Fibroblast of skin of right quadriceps (primary cell): ENCODE measurements at regions not wholly inside any gene's neighbourhood (a gene's known extent, or its start where the extent isn't known, plus 50 kb on each side); places are given as distances from the start of the nearest gene placed in this dataset.
"Not testable (repeated sequence)": the region's sequence is repeated elsewhere in the genome, so short reads cannot be mapped to it uniquely, and the experiment has no call there.

Source experiments
- DNase-seq: peaks from one replicate; pipeline ENCODE4 v3.0.0-alpha.2; 2013

- DNase-seq = peak; percentile 75
Measured at GRCh38 chr1:143905214-143906179, 66.3 kb downstream of the FAM72C start.

- not testable (repeated sequence) for DNase-seq
Measured at GRCh38 chr1:143904622-143904979, 67.2 kb downstream of the FAM72C start.

GRCh38 chr1:143903899-143904621 lies 67.7 kb downstream of the FAM72C start:
- peak; percentile 36 for DNase-seq

GRCh38 chr1:143896377-143896776 lies 75.4 kb downstream of the FAM72C start:
- DNase-seq = not testable (repeated sequence)

DNA sequence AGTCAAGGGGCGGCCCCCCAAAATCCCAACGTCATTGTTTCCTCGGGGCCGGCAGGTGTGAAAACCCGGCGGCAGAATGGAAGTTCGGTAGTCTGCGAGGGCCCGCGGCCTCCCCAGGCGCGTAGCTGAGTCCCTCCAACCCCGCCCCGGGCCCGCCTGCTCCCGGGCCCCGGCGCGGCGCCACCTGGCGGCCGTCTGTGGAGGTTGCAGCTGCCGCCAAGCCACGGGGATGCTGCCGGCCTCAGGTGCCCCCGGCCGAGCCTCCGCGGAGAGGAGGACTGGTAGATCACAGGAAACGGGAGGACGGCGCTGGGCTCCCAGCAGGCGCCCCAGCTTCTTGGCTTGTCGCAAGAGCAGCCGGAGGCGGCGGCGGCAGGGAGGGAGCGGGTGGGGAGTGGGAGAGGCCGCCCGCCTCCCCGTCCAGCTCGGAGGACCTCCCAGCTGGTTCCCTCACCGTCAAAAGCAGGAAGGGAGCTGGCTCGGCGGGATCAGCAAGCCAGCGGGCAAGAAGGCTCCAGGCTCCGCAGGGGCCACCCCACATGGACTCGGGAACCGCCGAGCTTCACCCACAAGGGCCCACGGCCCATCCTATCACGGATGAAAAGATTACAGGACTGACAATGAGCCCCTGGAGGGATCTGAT lies 86.7 kb downstream of the FAM72C start:
- DNase-seq = peak; percentile 45

GRCh38 chr1:143884532-143884931 lies 87.3 kb downstream of the FAM72C start:
- not testable (repeated sequence) for DNase-seq

- not testable (repeated sequence) for DNase-seq
Measured at GRCh38 chr1:143879757-143880536, 91.8 kb downstream of the FAM72C start.

- DNase-seq = not testable (repeated sequence)
Measured at GRCh38 chr1:143875947-143876346, 95.8 kb downstream of the FAM72C start.

DNA sequence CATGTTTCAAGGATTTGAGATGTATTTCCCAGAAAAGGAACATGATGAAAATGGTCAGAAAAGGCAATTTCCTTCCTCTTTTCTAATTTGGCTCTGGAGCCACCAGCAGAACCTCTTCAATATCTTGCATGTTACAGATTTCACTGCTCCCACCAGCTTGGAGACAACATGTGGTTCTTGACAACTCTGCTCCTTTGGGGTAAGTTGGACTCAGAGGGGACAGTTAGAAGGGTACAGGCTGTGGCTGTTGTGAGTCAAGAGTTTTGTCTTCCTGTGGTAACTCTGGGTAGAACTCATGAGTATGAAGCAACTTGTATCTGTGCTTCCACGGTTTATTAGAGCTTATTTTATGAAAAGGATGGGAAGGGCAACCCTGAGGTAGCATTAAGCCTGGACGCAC lies 97.2 kb downstream of the FAM72C start:
- DNase-seq = not testable (repeated sequence)

DNA sequence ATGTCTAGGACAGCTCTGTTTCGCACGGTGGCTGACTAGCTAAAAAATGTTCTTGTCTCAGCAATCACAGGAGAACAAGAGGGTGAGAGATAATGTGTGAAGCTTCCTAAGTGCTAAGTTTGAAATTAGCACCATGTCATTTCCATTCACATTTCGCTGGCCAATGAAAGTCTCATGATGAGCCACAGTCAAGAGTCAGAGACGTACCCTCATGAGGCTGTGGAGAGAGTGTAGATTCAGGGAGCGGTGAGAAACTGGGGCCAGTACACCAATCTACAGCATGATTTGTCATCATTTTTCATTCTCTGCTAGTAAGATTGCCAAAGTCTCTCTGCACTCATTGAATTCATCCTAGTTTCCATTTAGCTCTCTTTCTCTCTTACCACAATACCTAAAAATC lies 98.1 kb downstream of the FAM72C start:
- not testable (repeated sequence) for DNase-seq

DNA sequence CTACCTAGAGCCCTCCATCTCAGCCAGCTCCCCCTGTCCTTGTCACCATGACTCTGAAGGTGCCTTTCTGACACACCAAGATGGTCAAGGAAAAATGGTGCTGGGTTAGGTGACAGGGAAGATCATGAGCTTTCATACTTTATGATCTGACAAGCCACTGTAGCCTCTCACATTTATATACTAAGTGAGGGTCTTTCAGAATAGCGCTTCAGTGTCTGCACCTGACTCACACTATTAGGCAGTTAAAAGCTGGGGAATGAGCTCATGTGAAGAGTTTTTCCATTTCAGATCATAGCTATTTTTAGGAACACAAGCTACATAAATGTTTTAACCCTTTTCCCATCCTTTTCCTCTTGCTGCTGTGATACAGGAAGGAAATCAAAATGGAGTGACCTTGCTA lies 101.4 kb downstream of the FAM72C start:
- not testable (repeated sequence) for DNase-seq

DNA sequence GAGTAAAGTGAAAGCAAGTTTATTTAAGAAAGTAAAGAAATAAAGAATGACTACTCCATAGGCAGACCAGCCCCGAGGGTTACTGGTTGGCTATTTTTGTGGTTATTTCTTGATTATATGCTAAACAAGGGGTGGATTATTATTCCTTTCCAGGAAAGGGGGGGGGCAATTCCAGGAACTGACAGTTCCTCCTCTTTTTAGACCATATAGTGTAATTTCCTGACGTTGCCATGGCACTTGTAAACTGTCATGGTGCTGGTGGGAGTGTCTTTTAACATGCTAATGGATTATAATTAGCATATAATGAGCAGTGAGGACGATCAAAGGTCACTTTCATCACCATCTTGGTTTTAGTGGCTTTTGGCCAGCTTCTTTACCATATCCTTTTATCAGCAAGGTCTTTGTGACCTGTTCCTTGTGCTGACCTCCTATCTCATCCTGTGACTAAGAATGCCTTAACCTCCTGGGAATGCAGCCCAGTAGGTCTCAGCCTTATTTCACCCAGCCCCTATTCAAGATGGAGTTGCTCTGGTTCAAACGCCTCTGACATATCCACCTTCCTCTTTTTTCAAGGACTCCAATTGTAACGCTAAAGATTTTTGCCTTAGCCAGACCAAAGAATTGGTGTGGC lies 104.1 kb downstream of the FAM72C start:
- DNase-seq = not testable (repeated sequence)

GRCh38 chr1:143863901-143864520 lies 107.8 kb downstream of the FAM72C start:
- DNase-seq = not testable (repeated sequence)

DNA sequence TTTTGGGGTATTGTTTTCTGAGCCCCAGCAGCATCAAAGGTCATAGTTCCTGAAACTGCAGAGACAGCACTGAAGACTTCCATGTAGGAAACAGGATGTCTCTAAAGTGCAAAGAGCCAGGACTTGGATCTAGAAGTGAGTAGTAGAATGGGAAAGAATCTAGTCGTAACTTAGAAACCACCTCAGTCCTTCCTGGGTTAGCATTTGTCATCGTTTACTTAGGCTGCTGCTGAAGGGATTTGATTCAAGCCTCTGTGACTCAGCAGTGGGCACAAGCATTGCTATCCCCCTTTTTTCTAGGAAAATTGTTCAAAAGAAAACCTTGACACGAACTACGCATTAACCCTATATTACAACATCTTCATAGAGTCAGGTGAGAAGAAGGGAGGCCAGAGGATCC lies 109.1 kb downstream of the FAM72C start:
- not testable (repeated sequence) for DNase-seq

- not testable (repeated sequence) for DNase-seq
Measured at GRCh38 chr1:143861306-143861705, 110.5 kb downstream of the FAM72C start.

DNA sequence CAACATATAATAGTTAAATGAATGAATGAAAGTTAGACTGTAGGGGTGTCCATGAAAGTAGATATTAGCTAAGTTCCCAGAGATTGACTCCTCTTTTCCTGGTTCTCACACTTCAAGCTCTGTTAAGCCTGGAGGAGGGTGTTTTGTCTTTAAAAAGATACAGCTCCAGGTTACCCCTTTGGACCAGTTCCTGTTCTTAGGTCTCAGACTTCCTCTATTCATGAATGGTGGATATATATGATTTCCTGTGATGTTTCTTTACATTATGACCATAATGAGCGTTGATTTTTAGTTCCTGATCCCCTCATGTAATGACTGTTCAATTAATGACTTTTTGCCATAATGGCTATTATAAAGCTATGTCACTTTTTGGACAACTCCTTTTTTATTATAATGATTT lies 115.9 kb downstream of the FAM72C start:
- not testable (repeated sequence) for DNase-seq

DNA sequence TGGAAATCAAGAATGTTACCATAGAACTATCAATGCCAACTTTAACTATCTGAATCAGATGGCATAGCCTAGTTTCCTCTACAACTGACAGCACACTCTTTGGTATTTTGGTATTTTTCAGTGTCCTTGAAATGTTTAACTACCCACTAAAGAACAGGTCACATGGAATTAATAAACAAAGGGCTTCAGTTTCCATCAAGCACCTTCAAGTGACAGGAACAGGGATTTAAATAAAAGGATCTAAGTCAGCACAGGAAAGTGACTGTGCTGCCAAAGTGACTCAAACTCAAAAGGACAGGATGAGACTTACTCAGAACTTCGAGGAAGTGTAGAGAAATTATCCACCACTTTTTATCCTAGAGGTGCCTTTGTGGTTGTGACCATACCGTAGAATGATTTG lies 117.7 kb downstream of the FAM72C start:
- DNase-seq = not testable (repeated sequence)

DNA sequence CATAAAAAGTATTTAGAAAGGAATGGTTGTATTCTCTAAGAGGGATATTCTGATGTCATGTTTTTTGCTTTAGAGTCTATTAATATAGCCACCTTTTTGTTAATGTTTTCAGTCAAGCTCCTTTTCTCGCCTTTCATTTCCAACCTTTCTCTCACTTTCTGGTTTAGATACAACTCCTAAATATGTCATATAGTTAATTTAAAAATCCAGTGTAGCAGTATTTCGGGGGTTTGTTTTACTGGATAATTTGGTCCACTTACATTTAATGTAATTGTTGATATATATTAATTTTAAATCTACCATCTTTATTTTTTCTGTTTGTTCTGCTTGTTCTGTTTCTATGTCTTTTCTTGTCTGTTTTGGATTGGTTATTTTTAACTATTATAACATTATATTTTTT lies 121.1 kb downstream of the FAM72C start:
- not testable (repeated sequence) for DNase-seq

GRCh38 chr1:143848859-143849258 lies 122.9 kb downstream of the FAM72C start:
- DNase-seq = not testable (repeated sequence)

DNA sequence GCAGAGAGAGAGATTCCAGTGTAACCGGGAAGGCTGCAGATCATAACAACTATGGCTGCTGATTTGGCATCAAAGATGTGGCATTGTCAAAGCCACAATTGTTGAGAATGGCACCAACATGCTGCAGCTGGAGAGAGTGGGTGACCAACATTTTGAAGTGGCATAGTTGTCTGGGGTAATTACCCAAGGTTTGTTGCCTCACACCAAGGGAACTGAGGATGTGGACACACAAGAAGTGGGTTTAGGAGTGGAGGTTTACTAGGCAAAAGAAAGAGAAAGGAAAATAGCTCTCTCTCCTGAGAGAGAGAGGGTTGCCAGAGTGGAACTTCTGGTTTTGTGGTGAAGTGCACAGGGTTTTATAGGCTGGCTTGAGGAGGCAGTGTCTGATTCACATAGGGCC lies 126.6 kb downstream of the FAM72C start:
- DNase-seq = not testable (repeated sequence)

DNA sequence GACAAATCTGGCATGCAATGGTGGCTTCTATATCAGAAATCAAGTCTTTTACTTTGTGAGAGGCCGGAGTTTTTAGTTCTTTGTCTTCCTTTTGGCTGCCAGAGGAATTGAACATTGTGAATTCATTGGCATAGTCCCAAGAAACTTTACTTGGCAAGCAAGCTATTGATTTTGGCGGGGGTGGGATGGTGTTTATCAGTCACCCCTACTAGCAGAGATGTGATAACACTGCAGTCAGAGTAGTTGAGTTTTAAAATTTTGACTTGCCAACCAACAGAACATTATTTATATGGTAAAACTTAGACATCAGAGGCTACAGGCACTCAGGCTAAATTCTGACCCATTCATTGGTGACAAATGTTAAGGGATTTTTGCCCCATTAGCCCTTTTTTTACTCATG lies 129.7 kb downstream of the FAM72C start:
- DNase-seq = not testable (repeated sequence)
